ENCODE measurements at regions not wholly inside any gene's neighbourhood (a gene's known extent, or its start where the extent isn't known, plus 50 kb on each side); places are given as distances from the start of the nearest gene placed in this dataset.

DNA sequence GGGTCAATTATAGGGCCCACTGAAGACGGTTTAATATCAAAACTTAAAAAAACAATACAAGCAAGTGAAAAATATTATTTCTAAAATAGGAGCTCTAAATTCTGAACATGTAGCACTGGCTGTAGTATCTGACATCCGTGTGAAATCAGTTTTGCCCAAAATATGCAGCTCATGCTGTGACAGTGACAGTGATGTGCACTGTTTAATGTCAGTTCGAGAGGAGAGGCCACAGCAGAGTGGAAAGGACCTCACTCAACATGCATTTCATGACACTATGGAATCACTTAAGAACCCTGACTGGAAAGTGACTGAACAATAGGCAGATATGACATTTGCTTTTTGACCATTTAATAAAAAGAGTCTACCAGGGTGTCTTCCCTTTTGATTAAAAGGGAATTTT is 397.0 kb downstream of the FRK start:
- Histone ChIP-seq H3K36me3 (ENCODE audit: control insufficient read depth, insufficient read depth, low read length) (no peaks in the 10 kb centered on the region), H3K27me3 (replicated peaks; ENCODE audit: control insufficient read depth, insufficient read depth, low read length) (no peaks in the 10 kb centered on the region), H3K4me3 (replicated peaks; ENCODE audit: low read depth, low read length) (no peak overlapping the region)
- no peak for DNase-seq (ENCODE audit: extremely low read depth, insufficient read length)
- TF ChIP-seq, protein P1, sequence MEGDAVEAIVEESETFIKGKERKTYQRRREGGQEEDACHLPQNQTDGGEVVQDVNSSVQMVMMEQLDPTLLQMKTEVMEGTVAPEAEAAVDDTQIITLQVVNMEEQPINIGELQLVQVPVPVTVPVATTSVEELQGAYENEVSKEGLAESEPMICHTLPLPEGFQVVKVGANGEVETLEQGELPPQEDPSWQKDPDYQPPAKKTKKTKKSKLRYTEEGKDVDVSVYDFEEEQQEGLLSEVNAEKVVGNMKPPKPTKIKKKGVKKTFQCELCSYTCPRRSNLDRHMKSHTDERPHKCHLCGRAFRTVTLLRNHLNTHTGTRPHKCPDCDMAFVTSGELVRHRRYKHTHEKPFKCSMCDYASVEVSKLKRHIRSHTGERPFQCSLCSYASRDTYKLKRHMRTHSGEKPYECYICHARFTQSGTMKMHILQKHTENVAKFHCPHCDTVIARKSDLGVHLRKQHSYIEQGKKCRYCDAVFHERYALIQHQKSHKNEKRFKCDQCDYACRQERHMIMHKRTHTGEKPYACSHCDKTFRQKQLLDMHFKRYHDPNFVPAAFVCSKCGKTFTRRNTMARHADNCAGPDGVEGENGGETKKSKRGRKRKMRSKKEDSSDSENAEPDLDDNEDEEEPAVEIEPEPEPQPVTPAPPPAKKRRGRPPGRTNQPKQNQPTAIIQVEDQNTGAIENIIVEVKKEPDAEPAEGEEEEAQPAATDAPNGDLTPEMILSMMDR (IDR thresholded peaks at IDR 0.05; ENCODE audit: insufficient read depth, low read length, poor library complexity, severe bottlenecking): no peak

DNA sequence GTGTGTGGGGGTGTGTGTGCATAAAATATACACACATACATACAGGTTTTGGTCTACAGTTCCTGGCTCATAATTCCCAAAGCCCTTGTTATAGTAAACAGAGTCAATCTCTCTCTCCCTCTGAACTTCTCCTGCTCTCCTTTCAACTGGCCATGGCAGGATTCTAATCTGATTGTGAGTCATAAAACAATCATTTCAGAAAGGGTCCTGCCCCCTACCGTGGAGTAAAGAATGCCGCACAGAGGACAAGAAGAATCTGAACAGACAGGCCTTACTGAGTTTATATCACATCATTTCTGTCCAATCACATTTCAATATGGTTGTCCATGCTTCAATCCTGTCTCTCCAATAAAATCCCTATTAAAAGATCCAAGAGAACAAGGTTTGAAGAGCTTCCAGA is 416.9 kb downstream of the FRK start:
- no peaks in the 10 kb centered on the region for H3K36me3 ChIP-seq (ENCODE audit: control insufficient read depth, insufficient read depth, low read length)
- no peaks in the 10 kb centered on the region for H3K27me3 ChIP-seq (replicated peaks; ENCODE audit: control insufficient read depth, insufficient read depth, low read length)
- no peak for DNase-seq (ENCODE audit: extremely low read depth, insufficient read length)
- no peak overlapping the region for H3K4me3 ChIP-seq (replicated peaks; ENCODE audit: low read depth, low read length)
- TF ChIP-seq, protein P1 (IDR thresholded peaks at IDR 0.05; ENCODE audit: insufficient read depth, low read length, poor library complexity, severe bottlenecking): no peak

DNA sequence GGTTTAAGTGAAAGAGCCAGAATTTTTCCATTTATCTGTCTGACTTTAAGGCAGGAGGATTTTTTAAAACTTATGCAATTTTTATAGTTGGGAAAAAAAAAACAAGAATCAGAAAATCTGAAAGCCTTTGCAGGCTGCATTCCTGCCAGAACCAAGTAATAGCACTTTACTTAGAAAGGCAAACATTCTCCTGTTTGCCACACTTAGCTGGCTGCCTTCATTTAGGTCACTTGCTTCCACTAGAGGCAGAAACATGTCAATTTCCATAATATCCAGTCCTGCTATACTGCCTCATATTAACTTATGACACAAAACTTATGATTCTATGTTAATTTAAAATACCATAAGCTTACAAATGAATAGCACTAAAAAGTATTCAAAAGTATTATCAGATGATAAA is 425.8 kb downstream of the FRK start:
- TF ChIP-seq, protein P1 (IDR thresholded peaks at IDR 0.05; ENCODE audit: insufficient read depth, low read length, poor library complexity, severe bottlenecking): no peak
- no peaks in the 10 kb centered on the region for H3K36me3 ChIP-seq (ENCODE audit: control insufficient read depth, insufficient read depth, low read length)

DNA sequence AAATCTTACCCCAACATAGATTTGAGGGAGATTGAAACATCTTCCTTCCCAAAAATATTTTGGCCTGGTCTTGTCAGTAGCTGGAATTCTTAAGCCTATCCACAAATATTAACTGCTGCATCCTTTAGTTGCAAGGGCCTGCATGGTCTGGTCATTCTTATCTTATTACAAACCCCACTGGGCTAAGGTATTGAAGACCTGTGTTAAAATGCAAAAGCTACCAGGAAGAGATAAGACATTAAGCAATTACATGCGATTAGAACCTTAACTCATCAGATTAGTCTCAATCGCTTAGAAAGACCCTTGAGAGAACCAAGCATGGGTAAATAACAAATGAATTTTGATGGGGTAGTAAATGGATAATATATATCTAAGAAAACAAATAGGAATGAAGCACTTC is 426.6 kb downstream of the FRK start:
- TF ChIP-seq, protein P1 (IDR thresholded peaks at IDR 0.05; ENCODE audit: insufficient read depth, low read length, poor library complexity, severe bottlenecking): no peak
- DNase-seq (ENCODE audit: extremely low read depth, insufficient read length): no peak
- no peaks in the 10 kb centered on the region for H3K27me3 ChIP-seq (replicated peaks; ENCODE audit: control insufficient read depth, insufficient read depth, low read length)
- H3K36me3 ChIP-seq (ENCODE audit: control insufficient read depth, insufficient read depth, low read length): no peaks in the 10 kb centered on the region
- no peak overlapping the region for H3K4me3 ChIP-seq (replicated peaks; ENCODE audit: low read depth, low read length)

More for the DNA sequence above, 425.8 kb downstream of the FRK start:
- DNase-seq (ENCODE audit: extremely low read depth, insufficient read length): no peak
- Histone ChIP-seq H3K4me3 (replicated peaks; ENCODE audit: low read depth, low read length) (no peak overlapping the region), H3K27me3 (replicated peaks; ENCODE audit: control insufficient read depth, insufficient read depth, low read length) (no peaks in the 10 kb centered on the region)

DNA sequence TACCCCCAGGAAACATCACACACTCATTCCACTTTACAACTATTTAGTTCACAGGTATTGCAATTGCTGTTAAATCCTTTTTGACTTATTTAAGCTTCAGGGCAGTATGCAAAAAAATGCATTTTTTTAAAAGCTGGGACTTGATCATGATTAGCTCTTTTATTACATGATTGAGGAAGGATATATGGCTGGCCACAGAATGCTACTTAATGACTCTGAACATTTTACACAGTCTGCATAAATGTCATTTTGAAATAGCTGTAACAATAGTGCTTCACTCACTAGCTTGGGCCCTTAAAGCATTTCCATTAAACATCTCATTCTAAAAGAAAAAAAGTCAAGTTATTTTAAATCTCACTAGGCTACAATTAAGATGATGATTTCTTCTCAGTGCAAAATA is 429.7 kb downstream of the FRK start:
- H3K4me3 ChIP-seq (replicated peaks; ENCODE audit: low read depth, low read length): no peak overlapping the region

More for the DNA sequence above, 429.7 kb downstream of the FRK start:
- TF ChIP-seq, protein P1 (IDR thresholded peaks at IDR 0.05; ENCODE audit: insufficient read depth, low read length, poor library complexity, severe bottlenecking): no peak
- DNase-seq (ENCODE audit: extremely low read depth, insufficient read length): no peak
- no peaks in the 10 kb centered on the region for H3K27me3 ChIP-seq (replicated peaks; ENCODE audit: control insufficient read depth, insufficient read depth, low read length)
- H3K36me3 ChIP-seq (ENCODE audit: control insufficient read depth, insufficient read depth, low read length): no peaks in the 10 kb centered on the region
